ENCODE measurements at regions not wholly inside any gene's neighbourhood (a gene's known extent, or its start where the extent isn't known, plus 50 kb on each side); places are given as distances from the start of the nearest gene placed in this dataset.

- no peak for DNase-seq (ENCODE audit: low read depth, low spot score)
- Histone ChIP-seq H3K9ac (ENCODE audit: insufficient read length, low read depth) (no peak overlapping the region), H3K4me1 (ENCODE audit: insufficient read depth, insufficient read length) (no peaks in the 10 kb centered on the region), H3K9me3 (ENCODE audit: insufficient read depth, low read length) (no peaks in the 10 kb centered on the region; the same call in 1 of the 2 replicates), H3K4me3 (ENCODE audit: insufficient read length, low read depth) (no peak overlapping the region), H3K36me3 (ENCODE audit: insufficient read depth, insufficient read length, low read length) (no peaks in the 10 kb centered on the region), H3K27me3 (ENCODE audit: insufficient read depth, insufficient read length) (no peaks in the 10 kb centered on the region)
- no peak for TF ChIP-seq ZNF274 (IDR thresholded peaks at IDR 0.05; ENCODE audit: low read depth, low read length)
- no peak for TF ChIP-seq SUZ12 (IDR thresholded peaks at IDR 0.05; ENCODE audit: extremely low read depth, insufficient read depth, insufficient read length)
- no peak for TF ChIP-seq YY1 (IDR thresholded peaks at IDR 0.05; ENCODE audit: insufficient read depth, insufficient read length)
Measured at GRCh38 chr2:8455236-8456150, 226.4 kb upstream of the ID2 start.

- TF ChIP-seq SUZ12 (IDR thresholded peaks at IDR 0.05; ENCODE audit: extremely low read depth, insufficient read depth, insufficient read length), result no peak
- no peak for TF ChIP-seq YY1 (IDR thresholded peaks at IDR 0.05; ENCODE audit: insufficient read depth, insufficient read length)
- no peak for TF ChIP-seq ZNF274 (IDR thresholded peaks at IDR 0.05; ENCODE audit: low read depth, low read length)
- Histone ChIP-seq H3K36me3 (ENCODE audit: insufficient read depth, insufficient read length, low read length) (no peaks in the 10 kb centered on the region), H3K4me3 (ENCODE audit: insufficient read length, low read depth) (no peak overlapping the region), H3K4me1 (ENCODE audit: insufficient read depth, insufficient read length) (no peaks in the 10 kb centered on the region), H3K9me3 (ENCODE audit: insufficient read depth, low read length) (no peaks in the 10 kb centered on the region; the same call in 1 of the 2 replicates), H3K27me3 (ENCODE audit: insufficient read depth, insufficient read length) (no peaks in the 10 kb centered on the region), H3K9ac (ENCODE audit: insufficient read length, low read depth) (no peak overlapping the region)
- DNase-seq (ENCODE audit: low read depth, low spot score), result no peak
Measured at GRCh38 chr2:8456151-8457091, 225.4 kb upstream of the ID2 start.

- no peaks in the 10 kb centered on the region for H3K36me3 ChIP-seq (ENCODE audit: insufficient read depth, insufficient read length, low read length)
- H3K9ac ChIP-seq (ENCODE audit: insufficient read length, low read depth), result no peak overlapping the region
- H3K4me3 ChIP-seq (ENCODE audit: insufficient read length, low read depth), result no peak overlapping the region
- no peaks in the 10 kb centered on the region for H3K4me1 ChIP-seq (ENCODE audit: insufficient read depth, insufficient read length)
- TF ChIP-seq YY1 (IDR thresholded peaks at IDR 0.05; ENCODE audit: insufficient read depth, insufficient read length) (no peak), SUZ12 (IDR thresholded peaks at IDR 0.05; ENCODE audit: extremely low read depth, insufficient read depth, insufficient read length) (no peak), ZNF274 (IDR thresholded peaks at IDR 0.05; ENCODE audit: low read depth, low read length) (no peak)
- no peaks in the 10 kb centered on the region for H3K27me3 ChIP-seq (ENCODE audit: insufficient read depth, insufficient read length)
- H3K9me3 ChIP-seq (ENCODE audit: insufficient read depth, low read length), result no peaks in the 10 kb centered on the region; the same call in 1 of the 2 replicates
- DNase-seq (ENCODE audit: low read depth, low spot score), result no peak
Measured at GRCh38 chr2:8457092-8457481, 224.8 kb upstream of the ID2 start.

- no peak overlapping the region for H3K4me3 ChIP-seq (ENCODE audit: insufficient read length, low read depth)
- no peaks in the 10 kb centered on the region for H3K27me3 ChIP-seq (ENCODE audit: insufficient read depth, insufficient read length)
- H3K4me1 ChIP-seq (ENCODE audit: insufficient read depth, insufficient read length), result no peaks in the 10 kb centered on the region
- H3K36me3 ChIP-seq (ENCODE audit: insufficient read depth, insufficient read length, low read length), result no peaks in the 10 kb centered on the region
- H3K9me3 ChIP-seq (ENCODE audit: insufficient read depth, low read length), result no peaks in the 10 kb centered on the region; the same call in 1 of the 2 replicates
- TF ChIP-seq SUZ12 (IDR thresholded peaks at IDR 0.05; ENCODE audit: extremely low read depth, insufficient read depth, insufficient read length), result no peak
- no peak for TF ChIP-seq YY1 (IDR thresholded peaks at IDR 0.05; ENCODE audit: insufficient read depth, insufficient read length)
- no peak for TF ChIP-seq ZNF274 (IDR thresholded peaks at IDR 0.05; ENCODE audit: low read depth, low read length)
- no peak overlapping the region for H3K9ac ChIP-seq (ENCODE audit: insufficient read length, low read depth)
- no peak for DNase-seq (ENCODE audit: low read depth, low spot score)
Measured at GRCh38 chr2:8457699-8458502, 224.0 kb upstream of the ID2 start.

- H3K9ac ChIP-seq (ENCODE audit: insufficient read length, low read depth), result no peak overlapping the region
- no peaks in the 10 kb centered on the region for H3K4me1 ChIP-seq (ENCODE audit: insufficient read depth, insufficient read length)
- no peaks in the 10 kb centered on the region for H3K27me3 ChIP-seq (ENCODE audit: insufficient read depth, insufficient read length)
- no peak for TF ChIP-seq SUZ12 (IDR thresholded peaks at IDR 0.05; ENCODE audit: extremely low read depth, insufficient read depth, insufficient read length)
- TF ChIP-seq YY1 (IDR thresholded peaks at IDR 0.05; ENCODE audit: insufficient read depth, insufficient read length), result no peak
- TF ChIP-seq ZNF274 (IDR thresholded peaks at IDR 0.05; ENCODE audit: low read depth, low read length), result no peak
- H3K4me3 ChIP-seq (ENCODE audit: insufficient read length, low read depth), result no peak overlapping the region
- H3K36me3 ChIP-seq (ENCODE audit: insufficient read depth, insufficient read length, low read length), result no peaks in the 10 kb centered on the region
- no peak for DNase-seq (ENCODE audit: low read depth, low spot score)
- H3K9me3 ChIP-seq (ENCODE audit: insufficient read depth, low read length), result no peaks in the 10 kb centered on the region; the same call in 1 of the 2 replicates
Measured at GRCh38 chr2:8458503-8459459, 223.1 kb upstream of the ID2 start.

- H3K27me3 ChIP-seq (ENCODE audit: insufficient read depth, insufficient read length), result no peaks in the 10 kb centered on the region
- no peak for DNase-seq (ENCODE audit: low read depth, low spot score)
- H3K36me3 ChIP-seq (ENCODE audit: insufficient read depth, insufficient read length, low read length), result no peaks in the 10 kb centered on the region
- TF ChIP-seq SUZ12 (IDR thresholded peaks at IDR 0.05; ENCODE audit: extremely low read depth, insufficient read depth, insufficient read length), result no peak
- no peak for TF ChIP-seq YY1 (IDR thresholded peaks at IDR 0.05; ENCODE audit: insufficient read depth, insufficient read length)
- no peaks in the 10 kb centered on the region for H3K4me1 ChIP-seq (ENCODE audit: insufficient read depth, insufficient read length)
- no peak overlapping the region for H3K9ac ChIP-seq (ENCODE audit: insufficient read length, low read depth)
- H3K4me3 ChIP-seq (ENCODE audit: insufficient read length, low read depth), result no peak overlapping the region
- no peaks in the 10 kb centered on the region; the same call in 1 of the 2 replicates for H3K9me3 ChIP-seq (ENCODE audit: insufficient read depth, low read length)
Measured at GRCh38 chr2:8459474-8459873, 222.4 kb upstream of the ID2 start.

Measured in NT2/D1 (cell line).